ENCODE measurements at regions not wholly inside any gene's neighbourhood (a gene's known extent, or its start where the extent isn't known, plus 50 kb on each side); places are given as distances from the start of the nearest gene placed in this dataset.
"Not testable (repeated sequence)": the region's sequence is repeated elsewhere in the genome, so short reads cannot be mapped to it uniquely, and the experiment has no call there.

DNA sequence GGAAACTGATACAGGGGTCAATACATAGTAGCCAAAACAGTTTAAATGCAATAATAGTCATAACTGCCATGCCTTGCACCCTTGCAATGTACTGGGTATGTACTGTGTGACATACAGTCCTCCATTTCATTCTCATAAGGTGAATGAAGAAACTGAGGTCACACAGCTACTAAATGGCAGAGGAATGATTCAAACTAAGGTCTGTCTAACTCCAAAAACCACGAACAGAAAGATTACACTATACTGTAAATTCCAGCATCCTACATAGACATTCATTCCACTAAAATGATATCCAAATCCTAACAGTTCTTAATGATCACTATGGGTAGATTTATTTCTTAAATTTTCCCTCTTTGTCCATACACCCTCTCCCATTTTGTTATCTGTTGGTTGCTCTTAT is 238.1 kb upstream of the SERP2 start:
- no peak for DNase-seq
- intact Hi-C loops (cut with DNase I), result no loop called here

DNA sequence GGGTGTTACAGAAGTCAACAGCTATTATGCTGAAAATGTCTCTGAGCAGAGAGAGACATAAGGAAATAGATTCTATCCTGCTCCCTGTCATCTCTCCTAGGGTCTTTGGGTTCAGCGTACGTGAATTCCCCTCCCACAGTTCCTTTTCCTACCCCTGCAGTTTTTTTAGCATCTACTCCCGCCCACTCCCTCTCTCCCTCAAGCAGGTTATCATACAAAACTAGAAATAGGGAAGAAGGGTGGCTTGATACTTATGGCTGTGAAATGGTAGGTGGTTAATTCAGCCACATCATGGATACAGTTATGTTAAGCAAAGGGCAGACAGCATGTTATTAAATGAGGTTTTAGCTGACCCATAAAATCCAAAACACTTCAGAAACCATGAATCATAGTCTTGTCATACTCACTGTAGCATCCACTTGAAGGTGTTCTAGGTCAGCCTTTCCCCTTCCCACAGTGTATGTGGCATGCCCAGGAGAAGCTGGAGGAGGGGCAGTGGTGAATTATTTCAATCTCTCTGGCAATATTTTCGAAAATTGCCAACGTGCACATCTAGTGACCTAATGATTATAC is 236.8 kb upstream of the SERP2 start:
- DNase-seq, result peak in 3 of 42 donors; percentile 30 to 45 (median 44)

GRCh38 chr13:44137466-44137865 is 236.2 kb upstream of the SERP2 start:
- DNase-seq, result no peak
- intact Hi-C loops (cut with DNase I), result no loop called here

More for the DNA sequence above, 236.8 kb upstream of the SERP2 start:
- intact Hi-C loops (cut with DNase I), result no loop called here

DNA sequence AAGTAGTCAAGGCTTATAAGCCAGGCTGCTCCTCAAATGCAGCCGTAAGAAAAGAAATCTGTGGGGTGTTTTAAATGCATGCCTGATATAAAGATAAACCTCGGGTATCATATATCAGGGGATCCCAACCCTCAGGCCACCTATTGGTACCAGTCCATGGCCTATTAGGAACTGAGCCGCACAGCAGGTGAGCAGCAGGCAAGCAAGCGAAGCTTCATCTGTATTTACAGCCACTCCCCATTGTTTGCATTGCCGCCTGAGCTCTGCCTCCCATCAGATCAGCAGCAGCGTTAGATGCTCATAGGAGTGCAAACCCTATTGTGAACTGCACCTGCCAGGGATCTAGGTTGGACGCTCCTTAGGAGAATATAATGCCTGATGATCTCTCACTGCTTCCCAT is 233.5 kb upstream of the SERP2 start:
- no peak for DNase-seq
- intact Hi-C loops (cut with DNase I), result loop anchor here (2.0 to 5.0 kb wide), 2 partner anchors 89 to 297 kb away; no protein-coding TSS in a partner anchor

DNA sequence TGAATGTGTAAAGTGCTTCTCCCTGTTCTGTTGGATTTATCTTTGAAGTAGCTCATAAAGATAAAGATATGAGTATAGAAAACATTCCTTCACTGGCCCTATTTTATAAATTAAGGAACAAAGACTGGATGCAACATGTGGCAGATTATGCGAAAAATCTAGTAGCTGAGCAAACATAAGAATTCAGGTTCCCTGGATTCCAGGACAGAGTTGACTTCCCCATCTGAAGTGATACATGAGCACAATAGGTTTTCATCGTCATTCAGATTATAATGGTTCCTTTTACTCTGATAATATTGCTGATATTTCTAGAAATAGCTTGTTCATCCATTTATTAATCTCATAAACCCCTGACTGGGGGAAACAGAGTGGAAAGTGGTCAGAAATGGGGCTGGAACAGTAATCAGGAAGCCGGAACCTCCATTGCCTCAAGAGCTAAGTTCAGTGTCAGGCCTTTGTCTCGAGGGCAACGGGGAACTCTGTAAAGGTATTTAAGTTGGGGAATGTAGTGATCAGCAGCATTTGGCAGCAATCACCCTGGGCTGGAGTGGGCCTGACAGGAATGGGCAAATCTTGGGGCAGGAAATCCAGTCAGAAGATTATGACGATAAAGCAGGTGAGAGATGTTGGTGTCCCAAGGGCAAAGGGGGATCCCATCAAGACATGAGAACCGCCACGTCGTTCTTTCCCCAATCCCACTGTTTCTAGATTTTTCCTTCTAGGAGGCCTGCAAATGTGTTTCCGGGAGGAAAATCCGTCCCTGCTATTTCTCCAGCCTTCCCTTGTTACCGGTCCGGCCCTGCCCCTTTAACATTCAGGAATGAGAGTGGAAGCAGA is 232.5 kb upstream of the SERP2 start:
- intact Hi-C loops (cut with DNase I), result loop anchor here (2.0 to 5.0 kb wide), 2 partner anchors 90 to 296 kb away; no protein-coding TSS in a partner anchor
- DNase-seq, result peak in 2 of 42 donors; percentile 19 to 21

- intact Hi-C loops (cut with DNase I), result loop anchor here (2.0 to 5.0 kb wide), 2 partner anchors 91 to 295 kb away; no protein-coding TSS in a partner anchor
- peak; percentile 95 to 100 (median 99) for DNase-seq
Measured at GRCh38 chr13:44141725-44142539, 231.7 kb upstream of the SERP2 start.

- intact Hi-C loops (cut with DNase I), result loop anchor here (5.0 kb wide), 1 partner anchor 295 kb away; no protein-coding TSS in a partner anchor
- peak in 2 of 42 donors; percentile 40 to 47 for DNase-seq
Measured at GRCh38 chr13:44142540-44142867, 231.1 kb upstream of the SERP2 start.

- intact Hi-C loops (cut with DNase I), result loop anchor here (5.0 kb wide), 1 partner anchor 294 kb away; no protein-coding TSS in a partner anchor
- DNase-seq, result peak in 1 of 42 donors; percentile 21
Measured at GRCh38 chr13:44142941-44143665, 230.5 kb upstream of the SERP2 start.

GRCh38 chr13:44146138-44146537 is 227.5 kb upstream of the SERP2 start:
- intact Hi-C loops (cut with DNase I), result no loop called here
- peak in 1 of 42 donors; percentile 26 for DNase-seq

DNA sequence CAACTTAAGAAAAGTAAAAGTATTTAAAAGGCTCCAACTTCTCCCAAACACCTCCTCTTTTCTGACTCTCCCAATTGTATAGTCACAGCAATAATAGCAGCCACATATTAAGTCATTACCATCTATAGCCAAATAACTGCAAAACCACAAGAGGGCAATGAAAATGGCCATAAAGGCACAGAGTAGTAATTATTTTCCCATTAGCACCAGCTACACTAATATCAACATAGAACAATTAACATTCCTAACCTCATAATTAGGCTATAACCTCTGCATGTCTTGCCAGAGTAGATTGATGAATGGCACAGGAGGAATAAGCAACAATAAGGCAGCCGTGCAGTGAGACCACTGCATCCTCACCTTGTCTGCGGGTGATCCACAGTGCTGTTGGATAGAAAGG is 226.4 kb upstream of the SERP2 start:
- DNase-seq, result peak in 1 of 42 donors; percentile 40

DNA sequence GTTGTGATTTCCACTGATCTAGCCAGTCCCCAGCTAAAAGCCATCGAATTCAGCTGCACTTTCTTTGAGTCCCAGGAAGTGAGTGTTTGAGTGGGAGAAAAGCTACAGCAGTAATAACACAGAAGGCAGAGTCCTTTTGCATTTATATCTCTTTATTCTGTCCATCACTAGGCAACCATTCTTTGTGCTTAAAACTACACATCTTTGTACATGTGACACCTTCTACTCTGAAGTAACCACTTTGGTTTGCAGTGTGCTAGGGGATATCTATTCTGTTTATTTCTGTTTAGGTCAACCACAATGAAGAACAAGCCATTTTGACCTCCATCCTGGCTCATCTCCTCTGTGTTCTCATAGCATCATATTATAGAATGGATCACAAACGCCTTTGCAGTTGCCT is 226.0 kb upstream of the SERP2 start:
- DNase-seq, result no peak
- intact Hi-C loops (cut with DNase I), result no loop called here

More for the DNA sequence above, 226.4 kb upstream of the SERP2 start:
- intact Hi-C loops (cut with DNase I), result no loop called here

GRCh38 chr13:44148159-44148914 is 225.3 kb upstream of the SERP2 start:
- intact Hi-C loops (cut with DNase I), result no loop called here

GRCh38 chr13:44149231-44149630 is 224.4 kb upstream of the SERP2 start:
- peak in 1 of 42 donors; percentile 2 for DNase-seq
- intact Hi-C loops (cut with DNase I), result not testable (repeated sequence)

More at GRCh38 chr13:44148159-44148914, 225.3 kb upstream of the SERP2 start:
- DNase-seq, result peak in 35 of 42 donors; percentile 19 to 78 (median 53)

- intact Hi-C loops (cut with DNase I), result no loop called here
- DNase-seq, result no peak
Measured at GRCh38 chr13:44149821-44150220, 223.8 kb upstream of the SERP2 start.

GRCh38 chr13:44151474-44151873 is 222.2 kb upstream of the SERP2 start:
- peak in 1 of 42 donors; percentile 28 for DNase-seq
- intact Hi-C loops (cut with DNase I), result no loop called here

DNA sequence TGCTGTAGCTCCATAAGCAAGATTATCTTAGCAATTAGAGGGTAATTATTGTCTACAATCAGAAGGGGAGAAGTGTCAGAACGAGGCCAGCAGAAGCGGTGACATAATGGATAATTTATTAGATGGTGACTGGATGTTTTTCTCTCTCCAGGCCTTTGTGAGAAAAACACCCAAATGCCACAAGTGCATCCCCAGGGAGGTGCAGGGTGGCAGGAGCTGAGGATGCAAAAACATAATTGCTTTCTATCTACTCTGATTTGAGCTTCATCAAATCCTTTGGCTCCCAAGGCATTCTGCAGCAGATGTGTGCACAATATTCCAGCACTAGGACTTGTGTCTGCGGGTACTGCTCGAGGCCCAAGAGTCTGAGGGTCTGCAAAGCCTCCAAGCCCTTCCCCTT is 220.1 kb upstream of the SERP2 start:
- DNase-seq, result peak in 2 of 42 donors; percentile 29 to 37
- intact Hi-C loops (cut with DNase I), result no loop called here

GRCh38 chr13:44155422-44156293 is 218.0 kb upstream of the SERP2 start:
- intact Hi-C loops (cut with DNase I), result no loop called here
- peak in 41 of 42 donors; percentile 15 to 80 (median 51) for DNase-seq
